ENCODE measurements at regions not wholly inside any gene's neighbourhood (a gene's known extent, or its start where the extent isn't known, plus 50 kb on each side); places are given as distances from the start of the nearest gene placed in this dataset.
A peak's percentile ranks its signal among the peaks of the same experiment; 100 is the strongest.

DNA sequence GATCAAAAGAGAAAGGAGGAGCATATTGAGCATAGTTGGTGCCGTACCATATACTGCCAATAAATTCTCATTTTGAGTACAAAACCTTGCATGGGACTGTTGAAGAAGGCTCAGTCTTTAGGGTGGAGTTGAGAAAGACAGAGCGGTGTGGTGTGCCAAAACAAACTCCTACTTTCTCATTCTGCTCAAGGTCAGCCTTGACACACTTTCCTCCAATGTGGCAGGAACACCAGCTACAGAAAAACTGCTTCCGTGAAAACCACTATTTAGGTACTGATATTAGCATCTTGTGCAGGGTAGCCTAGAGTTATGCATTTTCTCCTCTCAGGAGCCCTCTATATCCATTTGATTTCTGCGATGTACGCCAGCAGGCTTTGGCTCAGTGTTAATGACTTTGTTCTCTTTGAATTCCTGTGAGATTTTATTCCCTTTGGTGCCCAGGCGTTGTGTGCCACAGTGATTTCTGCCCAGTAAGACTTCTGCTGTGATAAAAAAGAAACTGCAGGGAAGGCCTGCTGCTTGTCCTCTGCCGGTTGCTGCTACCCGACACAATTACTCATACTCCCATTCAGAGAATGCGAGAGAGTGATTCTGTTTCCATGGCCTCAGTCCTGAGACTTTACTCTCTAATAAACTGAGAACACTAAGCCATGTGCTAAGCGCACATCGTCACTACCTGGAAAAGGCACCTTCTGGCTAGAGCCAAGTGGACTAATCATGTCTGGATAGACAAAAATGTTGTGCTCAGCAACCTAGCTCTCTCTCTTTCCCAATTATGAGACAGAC, 88.3 kb upstream of the MDM1 start:
- ChIA-PET POLR2A (no interaction called here), CTCF (no interaction called here)
- H3K4me3 ChIP-seq (ENCODE audit: low read depth, low read length), result no peak overlapping the region
- H3K27me3 ChIP-seq (ENCODE audit: control insufficient read depth, insufficient read depth, low read length), result no peaks in the 10 kb centered on the region
- no peak for DNase-seq (ENCODE audit: low read depth, low spot score)
- TF ChIP-seq, protein P1, sequence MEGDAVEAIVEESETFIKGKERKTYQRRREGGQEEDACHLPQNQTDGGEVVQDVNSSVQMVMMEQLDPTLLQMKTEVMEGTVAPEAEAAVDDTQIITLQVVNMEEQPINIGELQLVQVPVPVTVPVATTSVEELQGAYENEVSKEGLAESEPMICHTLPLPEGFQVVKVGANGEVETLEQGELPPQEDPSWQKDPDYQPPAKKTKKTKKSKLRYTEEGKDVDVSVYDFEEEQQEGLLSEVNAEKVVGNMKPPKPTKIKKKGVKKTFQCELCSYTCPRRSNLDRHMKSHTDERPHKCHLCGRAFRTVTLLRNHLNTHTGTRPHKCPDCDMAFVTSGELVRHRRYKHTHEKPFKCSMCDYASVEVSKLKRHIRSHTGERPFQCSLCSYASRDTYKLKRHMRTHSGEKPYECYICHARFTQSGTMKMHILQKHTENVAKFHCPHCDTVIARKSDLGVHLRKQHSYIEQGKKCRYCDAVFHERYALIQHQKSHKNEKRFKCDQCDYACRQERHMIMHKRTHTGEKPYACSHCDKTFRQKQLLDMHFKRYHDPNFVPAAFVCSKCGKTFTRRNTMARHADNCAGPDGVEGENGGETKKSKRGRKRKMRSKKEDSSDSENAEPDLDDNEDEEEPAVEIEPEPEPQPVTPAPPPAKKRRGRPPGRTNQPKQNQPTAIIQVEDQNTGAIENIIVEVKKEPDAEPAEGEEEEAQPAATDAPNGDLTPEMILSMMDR (IDR thresholded peaks at IDR 0.05; ENCODE audit: low read depth, low read length), result no peak
- no peaks in the 10 kb centered on the region; the same call in 1 of the 2 replicates for H3K9me3 ChIP-seq (ENCODE audit: control insufficient read depth, insufficient read depth, low read length)
- H3K27ac ChIP-seq (ENCODE audit: low read depth, low read length), result peak overlapping the region; percentile 47

DNA sequence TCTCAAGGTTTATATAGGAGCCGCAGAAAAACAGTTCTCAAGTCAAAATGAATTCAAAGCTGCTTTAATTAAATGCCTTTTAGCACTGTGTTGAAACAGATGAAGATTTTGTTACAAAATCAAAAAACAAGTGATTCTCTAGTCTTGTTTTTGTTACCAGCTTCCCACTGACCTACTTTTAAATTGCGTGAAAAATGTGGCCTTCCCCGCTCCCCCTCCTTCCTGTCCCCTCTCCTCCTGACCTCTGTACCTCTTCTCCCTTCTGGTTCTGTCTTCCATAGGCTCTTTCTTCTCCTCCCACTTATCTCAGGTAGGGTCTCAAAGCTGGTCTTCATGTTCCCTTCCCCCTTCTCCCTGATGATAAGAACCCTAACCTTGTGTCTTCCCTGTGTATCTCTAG, 90.0 kb upstream of the MDM1 start:
- DNase-seq (ENCODE audit: low read depth, low spot score), result no peak
- TF ChIP-seq, protein P1 (IDR thresholded peaks at IDR 0.05; ENCODE audit: low read depth, low read length), result no peak
- Histone ChIP-seq H3K4me3 (ENCODE audit: low read depth, low read length) (no peak overlapping the region), H3K27ac (ENCODE audit: low read depth, low read length) (no peak overlapping the region), H3K9me3 (ENCODE audit: control insufficient read depth, insufficient read depth, low read length) (no peaks in the 10 kb centered on the region), H3K27me3 (ENCODE audit: control insufficient read depth, insufficient read depth, low read length) (no peaks in the 10 kb centered on the region)
- ChIA-PET POLR2A (no interaction called here), CTCF (interaction anchor here (1.5 kb wide), 1 partner anchor 16 kb away, joined by 5 read pairs; no protein-coding TSS in a partner anchor)

DNA sequence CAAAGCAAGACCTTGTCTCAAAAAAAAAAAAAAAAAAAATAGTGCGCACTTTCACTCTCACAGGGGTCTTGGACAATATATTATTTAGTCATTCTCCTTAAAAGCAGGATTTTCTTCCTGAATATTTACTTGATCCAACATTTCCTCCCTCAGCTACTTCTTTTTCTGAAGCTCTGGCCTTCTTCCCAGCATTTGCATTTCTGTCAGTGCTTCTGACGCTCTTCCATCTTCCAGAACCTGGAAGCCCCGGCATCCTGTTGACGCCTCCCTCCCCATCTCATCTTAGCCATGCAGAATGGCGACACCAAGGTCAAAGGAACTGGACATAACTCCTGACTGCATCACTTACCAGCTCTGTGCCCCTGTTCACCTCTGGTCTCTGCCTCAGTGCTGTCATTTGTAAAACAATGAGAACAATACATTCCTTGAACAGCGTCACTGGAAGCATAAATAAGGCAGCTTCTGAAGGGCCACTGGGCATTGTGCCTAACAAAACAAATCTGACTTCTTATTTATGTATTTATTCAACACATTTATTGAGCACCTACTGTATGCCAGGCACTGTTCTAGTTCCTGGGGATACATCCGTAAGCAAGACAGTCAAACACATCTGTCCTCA, 90.9 kb upstream of the MDM1 start:
- ChIA-PET POLR2A (no interaction called here), CTCF (interaction anchor here (1.5 kb wide), 1 partner anchor 16 kb away, joined by 5 read pairs; no protein-coding TSS in a partner anchor)
- no peak overlapping the region for H3K4me3 ChIP-seq (ENCODE audit: low read depth, low read length)
- no peaks in the 10 kb centered on the region for H3K27me3 ChIP-seq (ENCODE audit: control insufficient read depth, insufficient read depth, low read length)
- H3K27ac ChIP-seq (ENCODE audit: low read depth, low read length), result no peak overlapping the region
- H3K9me3 ChIP-seq (ENCODE audit: control insufficient read depth, insufficient read depth, low read length), result no peaks in the 10 kb centered on the region
- TF ChIP-seq, protein P1 (IDR thresholded peaks at IDR 0.05; ENCODE audit: low read depth, low read length), result no peak
- DNase-seq (ENCODE audit: low read depth, low spot score), result no peak

DNA sequence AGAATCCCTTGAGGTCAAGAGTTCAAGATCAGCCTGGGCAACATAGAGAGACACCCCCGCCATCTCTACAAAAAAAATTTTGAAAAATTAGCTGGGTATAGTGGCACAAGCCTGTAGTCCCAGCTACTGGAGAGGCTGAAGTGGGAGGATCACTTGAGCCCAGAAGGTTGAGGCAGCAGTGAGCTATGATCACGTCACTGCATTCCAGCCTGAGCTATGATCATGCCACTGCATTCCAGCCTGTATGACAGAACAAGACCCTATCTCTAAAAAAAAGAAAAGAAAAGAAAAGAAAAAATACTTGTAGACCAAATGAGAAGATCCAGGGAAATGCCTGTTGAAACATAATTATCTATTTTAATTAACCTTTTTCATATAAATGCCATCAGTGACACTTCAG, 93.8 kb upstream of the MDM1 start:
- TF ChIP-seq, protein P1 (IDR thresholded peaks at IDR 0.05; ENCODE audit: low read depth, low read length), result no peak
- peak; percentile 68 for DNase-seq (ENCODE audit: low read depth, low spot score)
- Histone ChIP-seq H3K9me3 (ENCODE audit: control insufficient read depth, insufficient read depth, low read length) (no peaks in the 10 kb centered on the region), H3K4me3 (ENCODE audit: low read depth, low read length) (no peak overlapping the region), H3K27ac (ENCODE audit: low read depth, low read length) (peak overlapping the region; percentile 71), H3K27me3 (ENCODE audit: control insufficient read depth, insufficient read depth, low read length) (no peaks in the 10 kb centered on the region)
- POLR2A ChIA-PET, result interaction anchor here (0.7 to 1.5 kb wide), 2 partner anchors 10 to 67 kb away, joined by 3 to 4 read pairs; no protein-coding TSS in a partner anchor
- CTCF ChIA-PET, result interaction anchor here (1.0 to 1.1 kb wide), 2 partner anchors 109 to 203 kb away, joined by 3 read pairs; no protein-coding TSS in a partner anchor

DNA sequence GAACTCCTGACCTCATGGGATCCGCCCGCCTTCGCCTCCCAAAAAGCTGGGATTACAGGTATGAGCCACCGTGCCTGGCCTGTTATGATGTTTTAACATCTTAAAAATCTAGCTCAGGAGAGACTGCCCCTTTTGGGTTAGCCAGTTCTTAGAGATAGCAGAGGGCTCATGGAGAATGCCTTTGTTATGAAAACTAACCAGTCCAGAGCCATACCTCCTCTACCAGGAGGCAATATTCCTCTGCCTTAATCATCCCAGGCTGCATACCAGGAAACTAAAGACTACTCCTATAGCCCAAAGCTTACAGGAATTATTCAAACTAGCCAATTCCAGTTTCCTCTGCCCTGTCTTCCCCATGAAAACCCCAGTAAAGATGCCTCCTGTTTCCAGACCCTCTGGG, 96.0 kb upstream of the MDM1 start:
- Histone ChIP-seq H3K4me3 (ENCODE audit: low read depth, low read length) (no peak overlapping the region), H3K27ac (ENCODE audit: low read depth, low read length) (no peak overlapping the region), H3K27me3 (ENCODE audit: control insufficient read depth, insufficient read depth, low read length) (no peaks in the 10 kb centered on the region), H3K9me3 (ENCODE audit: control insufficient read depth, insufficient read depth, low read length) (no peaks in the 10 kb centered on the region)
- ChIA-PET CTCF (no interaction called here), POLR2A (no interaction called here)
- TF ChIP-seq, protein P1 (IDR thresholded peaks at IDR 0.05; ENCODE audit: low read depth, low read length), result no peak
- DNase-seq (ENCODE audit: low read depth, low spot score), result no peak
